ENCODE measurements at regions not wholly inside any gene's neighbourhood (a gene's known extent, or its start where the extent isn't known, plus 50 kb on each side); places are given as distances from the start of the nearest gene placed in this dataset.

- Histone ChIP-seq H3K4me1 (no peaks in the 10 kb centered on the region; the same call in 1 of the 2 replicates), H3K4me3 (ENCODE audit: low read depth, low read length) (no peak overlapping the region), H3K27me3 (replicated peaks; ENCODE audit: control insufficient read depth, insufficient read depth, low read length) (no peaks in the 10 kb centered on the region), H3K9me3 (peaks cover 10% of the 10 kb centered on the region), H3K36me3 (ENCODE audit: control insufficient read depth, insufficient read depth, low read length) (no peaks in the 10 kb centered on the region)
- Mint-ChIP-seq H3K9me3 (ENCODE audit: unreplicated experiment) (peaks cover 20% of the 10 kb centered on the region), H3K4me3 (ENCODE audit: unreplicated experiment) (no peak overlapping the region), H3K27ac (ENCODE audit: unreplicated experiment) (no peak overlapping the region), H3K4me1 (ENCODE audit: low read depth, unreplicated experiment) (no peaks in the 10 kb centered on the region), H3K27me3 (ENCODE audit: insufficient read depth, unreplicated experiment) (no peaks in the 10 kb centered on the region), H3K36me3 (ENCODE audit: insufficient read depth, unreplicated experiment) (no peaks in the 10 kb centered on the region)
- intact Hi-C loops (cut with micrococcal nuclease; ENCODE audit: unreplicated experiment): no loop called here
- POLR2A ChIA-PET: no interaction called here
- no peak for DNase-seq
- no TSS peak for BruUV-seq (replicated peaks)
- TF ChIP-seq CTCF (IDR thresholded peaks at IDR 0.05; ENCODE audit: insufficient read depth in 1 of 2, low read depth in 1 of 2, low read length in 1 of 2, severe bottlenecking in 1 of 2, unreplicated experiment in 1 of 2): no peak
- CTCF ChIA-PET: no interaction called here
Observed at GRCh38 chr20:57922083-57922482, 212.3 kb upstream of the PMEPA1 start.

- H3K9me3 ChIP-seq: peaks cover 10% of the 10 kb centered on the region
- no peak for TF ChIP-seq CTCF (IDR thresholded peaks at IDR 0.05; ENCODE audit: insufficient read depth in 1 of 2, low read depth in 1 of 2, low read length in 1 of 2, severe bottlenecking in 1 of 2, unreplicated experiment in 1 of 2)
- intact Hi-C loops (cut with micrococcal nuclease; ENCODE audit: unreplicated experiment): no loop called here
- no peak overlapping the region for H3K27ac Mint-ChIP-seq (ENCODE audit: unreplicated experiment)
- no peaks in the 10 kb centered on the region; the same call in 1 of the 2 replicates for H3K4me1 ChIP-seq
- H3K4me1 Mint-ChIP-seq (ENCODE audit: low read depth, unreplicated experiment): no peaks in the 10 kb centered on the region
- H3K4me3 ChIP-seq (ENCODE audit: low read depth, low read length): no peak overlapping the region
- POLR2A ChIA-PET: no interaction called here
- no peaks in the 10 kb centered on the region for H3K27me3 ChIP-seq (replicated peaks; ENCODE audit: control insufficient read depth, insufficient read depth, low read length)
- H3K9me3 Mint-ChIP-seq (ENCODE audit: unreplicated experiment): peaks cover 16% of the 10 kb centered on the region
- no peaks in the 10 kb centered on the region for H3K36me3 ChIP-seq (ENCODE audit: control insufficient read depth, insufficient read depth, low read length)
- CTCF ChIA-PET: no interaction called here
- no peaks in the 10 kb centered on the region for H3K36me3 Mint-ChIP-seq (ENCODE audit: insufficient read depth, unreplicated experiment)
- no peak for DNase-seq
- H3K4me3 Mint-ChIP-seq (ENCODE audit: unreplicated experiment): no peak overlapping the region
- BruUV-seq (replicated peaks): no TSS peak
- H3K27me3 Mint-ChIP-seq (ENCODE audit: insufficient read depth, unreplicated experiment): no peaks in the 10 kb centered on the region
Observed at GRCh38 chr20:57921676-57922075, 211.9 kb upstream of the PMEPA1 start.

- no peaks in the 10 kb centered on the region for H3K36me3 Mint-ChIP-seq (ENCODE audit: insufficient read depth, unreplicated experiment)
Observed at GRCh38 chr20:57920971-57921370, 211.2 kb upstream of the PMEPA1 start.

More at GRCh38 chr20:57920971-57921370, 211.2 kb upstream of the PMEPA1 start:
- H3K9me3 Mint-ChIP-seq (ENCODE audit: unreplicated experiment): peaks cover 9% of the 10 kb centered on the region
- no peak overlapping the region for H3K27ac Mint-ChIP-seq (ENCODE audit: unreplicated experiment)
- Histone ChIP-seq H3K36me3 (ENCODE audit: control insufficient read depth, insufficient read depth, low read length) (no peaks in the 10 kb centered on the region), H3K9me3 (peaks cover 9% of the 10 kb centered on the region), H3K27me3 (replicated peaks; ENCODE audit: control insufficient read depth, insufficient read depth, low read length) (no peaks in the 10 kb centered on the region), H3K4me1 (no peaks in the 10 kb centered on the region; the same call in 1 of the 2 replicates), H3K4me3 (ENCODE audit: low read depth, low read length) (no peak overlapping the region)
- BruUV-seq (replicated peaks): no TSS peak
- no peak for DNase-seq
- no peak overlapping the region for H3K4me3 Mint-ChIP-seq (ENCODE audit: unreplicated experiment)
- ChIA-PET POLR2A (no interaction called here), CTCF (no interaction called here)
- no peaks in the 10 kb centered on the region for H3K4me1 Mint-ChIP-seq (ENCODE audit: low read depth, unreplicated experiment)
- no peaks in the 10 kb centered on the region for H3K27me3 Mint-ChIP-seq (ENCODE audit: insufficient read depth, unreplicated experiment)
- intact Hi-C loops (cut with micrococcal nuclease; ENCODE audit: unreplicated experiment): no loop called here
- no peak for TF ChIP-seq CTCF (IDR thresholded peaks at IDR 0.05; ENCODE audit: insufficient read depth in 1 of 2, low read depth in 1 of 2, low read length in 1 of 2, severe bottlenecking in 1 of 2, unreplicated experiment in 1 of 2)
